ENCODE measurements at regions not wholly inside any gene's neighbourhood (a gene's known extent, or its start where the extent isn't known, plus 50 kb on each side); places are given as distances from the start of the nearest gene placed in this dataset.

DNA sequence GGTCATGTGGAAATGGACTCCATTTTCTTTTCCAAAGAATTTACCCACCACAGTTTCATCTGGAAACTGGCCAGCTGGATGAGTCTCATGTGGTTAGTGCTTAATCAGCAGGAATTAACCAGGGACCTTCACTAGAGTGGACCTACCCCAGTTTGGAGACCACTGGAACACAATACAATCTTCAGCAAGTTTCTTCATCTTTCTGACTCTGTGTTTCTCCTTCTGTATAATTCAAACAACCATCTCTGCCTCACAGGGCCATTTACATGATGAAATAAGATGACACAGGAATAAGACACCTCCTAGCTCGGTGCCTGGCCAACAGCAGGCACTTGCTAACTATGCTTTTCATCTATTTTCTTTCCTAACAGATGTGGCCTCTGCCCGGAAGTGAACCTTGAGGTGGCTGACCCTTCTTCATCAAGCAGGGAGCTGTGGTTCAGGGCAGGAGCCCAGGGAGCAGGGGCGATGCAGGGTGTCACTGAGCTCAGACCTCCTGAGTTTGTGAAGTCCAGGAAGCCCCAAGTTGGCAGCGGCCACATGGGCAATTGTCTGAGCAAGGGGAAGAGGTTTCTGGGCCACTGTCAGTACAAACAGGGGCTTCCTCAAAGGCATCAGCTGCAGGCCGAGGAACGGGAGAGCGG, 98.8 kb downstream of the SOD2 start:
- TF ChIP-seq, protein P1, sequence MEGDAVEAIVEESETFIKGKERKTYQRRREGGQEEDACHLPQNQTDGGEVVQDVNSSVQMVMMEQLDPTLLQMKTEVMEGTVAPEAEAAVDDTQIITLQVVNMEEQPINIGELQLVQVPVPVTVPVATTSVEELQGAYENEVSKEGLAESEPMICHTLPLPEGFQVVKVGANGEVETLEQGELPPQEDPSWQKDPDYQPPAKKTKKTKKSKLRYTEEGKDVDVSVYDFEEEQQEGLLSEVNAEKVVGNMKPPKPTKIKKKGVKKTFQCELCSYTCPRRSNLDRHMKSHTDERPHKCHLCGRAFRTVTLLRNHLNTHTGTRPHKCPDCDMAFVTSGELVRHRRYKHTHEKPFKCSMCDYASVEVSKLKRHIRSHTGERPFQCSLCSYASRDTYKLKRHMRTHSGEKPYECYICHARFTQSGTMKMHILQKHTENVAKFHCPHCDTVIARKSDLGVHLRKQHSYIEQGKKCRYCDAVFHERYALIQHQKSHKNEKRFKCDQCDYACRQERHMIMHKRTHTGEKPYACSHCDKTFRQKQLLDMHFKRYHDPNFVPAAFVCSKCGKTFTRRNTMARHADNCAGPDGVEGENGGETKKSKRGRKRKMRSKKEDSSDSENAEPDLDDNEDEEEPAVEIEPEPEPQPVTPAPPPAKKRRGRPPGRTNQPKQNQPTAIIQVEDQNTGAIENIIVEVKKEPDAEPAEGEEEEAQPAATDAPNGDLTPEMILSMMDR (IDR thresholded peaks at IDR 0.05 in 8 of 11, conservative IDR thresholded peaks at IDR 0.05 in 3 of 11): no peak
- TF ChIP-seq POLR2A (IDR thresholded peaks at IDR 0.05): no peak

Measured in spleen (tissue), 7 donors.